A549 (cell line): ENCODE measurements at regions not wholly inside any gene's neighbourhood (a gene's known extent, or its start where the extent isn't known, plus 50 kb on each side); places are given as distances from the start of the nearest gene placed in this dataset.

Source experiments
- ATAC-seq, 2 experiments: fragments of 200-7000 bp in 1 of 2; fragments of >200 bp in 1 of 2; cut with Nextera tagmentation in 1 of 2; cut with Tn5 transposase in 1 of 2; 3 replicates each; pipeline versions ENCODE4 v1.8.0 to v1.9.1; 2018 to 2020; ENCODE audit warnings: mild to moderate bottlenecking in 1 of 2, moderate library complexity in 1 of 2
- CTCF ChIA-PET: fragments of 300-600 bp; sonication (Branson Sonifier 250); formaldehyde crosslinking; extraction: SDS; loops from one replicate; lab custom pipeline; 2021; ENCODE audit warnings: antibody characterized with exemption, inconsistent platforms; lab: Yijun Ruan, JAX
- POLR2A ChIA-PET: fragments of 350-600 bp; formaldehyde crosslinking; extraction: SDS; loops from one replicate; lab custom pipeline; 2021; ENCODE audit warnings: antibody characterized with exemption, inconsistent platforms; lab: Yijun Ruan, JAX
- DNase-seq, 2 experiments: peaks; one replicate each; pipeline versions ENCODE4 v3.0.0 to v3.0.0-alpha.2; 2011 to 2016; ENCODE audit warnings: low read depth in 1 of 2, low spot score in 1 of 2
- FAIRE-seq: peaks from 2 replicates; lab custom pipeline; 2011; peaks lifted over from hg19 to GRCh38; lab: Jason Lieb, UNC
- H3K27ac ChIP-seq, 2 experiments: fragments of >200 bp; sonication (Bioruptor Twin); formaldehyde crosslinking; 3 replicates each; pipeline ENCODE4 v1.5.1; 2016 to 2017
- H3K4me1 ChIP-seq: fragments of >200 bp; sonication (Bioruptor Twin); formaldehyde crosslinking; 3 replicates; pipeline ENCODE4 v1.6.1; 2016
- H3K4me2 ChIP-seq: fragments of >200 bp; sonication (Bioruptor Twin); formaldehyde crosslinking; 3 replicates; pipeline ENCODE4 v1.6.1; 2016
- H3K4me3 ChIP-seq: fragments of >200 bp; sonication (Bioruptor Twin); formaldehyde crosslinking; 3 replicates; pipeline ENCODE4 v1.5.1; 2016
- H3K9me3 ChIP-seq: fragments of >200 bp; sonication (Bioruptor Twin); formaldehyde crosslinking; 3 replicates; pipeline ENCODE4 v1.6.1; 2016
- BHLHE40 ChIP-seq: IDR thresholded peaks from 2 replicates; pipeline ENCODE4 v1.6.1; 2012; ENCODE audit warnings: low read depth, low read length, inconsistent platforms
- CBX8 ChIP-seq: fragments of 200-600 bp; sonication (generic); IDR thresholded peaks from 2 replicates; pipeline ENCODE4 v1.6.1; 2016
- CHD4 ChIP-seq: fragments of 200-600 bp; sonication (generic); IDR thresholded peaks from 2 replicates; pipeline ENCODE4 v1.6.1; 2016; ENCODE audit warnings: antibody characterized with exemption, mild to moderate bottlenecking, borderline replicate concordance
- E2F6 ChIP-seq: IDR thresholded peaks from 2 replicates; pipeline ENCODE4 v1.6.1; 2012; ENCODE audit warnings: low read depth, borderline replicate concordance
- EHF ChIP-seq: fragments of 250-450 bp; sonication (Bioruptor Pico); IDR thresholded peaks from 2 replicates; pipeline ENCODE4 v1.5.0; 2020; ENCODE audit warnings: mild to moderate bottlenecking
- EP300 ChIP-seq, 2 experiments: fragments of >200 bp; sonication (Bioruptor Twin); formaldehyde crosslinking; IDR thresholded peaks; 2 replicates in 1 of 2; 3 replicates in 1 of 2; pipeline ENCODE4 v1.6.1; 2016 to 2017
- ESRRA ChIP-seq: fragments of 150-350 bp; IDR thresholded peaks from 2 replicates; pipeline ENCODE4 v1.6.1; 2014; ENCODE audit warnings: mild to moderate bottlenecking, low read length, borderline replicate concordance
- GATA3 ChIP-seq: IDR thresholded peaks from 2 replicates; pipeline ENCODE4 v1.6.1; 2012; ENCODE audit warnings: borderline replicate concordance
- HDAC2 ChIP-seq: fragments of 200-600 bp; sonication (generic); IDR thresholded peaks from 2 replicates; pipeline ENCODE4 v1.6.1; 2016
- HES2 ChIP-seq: fragments of >200 bp; sonication (Bioruptor Twin); formaldehyde crosslinking; IDR thresholded peaks from 2 replicates; pipeline ENCODE4 v1.6.1; 2016
- HMGXB4 ChIP-seq: fragments of 250-450 bp; sonication (Bioruptor Pico); IDR thresholded peaks from 2 replicates; pipeline ENCODE4 v1.5.0; 2021; ENCODE audit warnings: mild to moderate bottlenecking, moderate library complexity, borderline replicate concordance
- HOXB13 ChIP-seq: fragments of 250-450 bp; sonication (Bioruptor Pico); IDR thresholded peaks from 2 replicates; pipeline ENCODE4 v1.5.0; 2020; ENCODE audit warnings: low read depth, mild to moderate bottlenecking, moderate library complexity
- JUNB ChIP-seq: fragments of >200 bp; sonication (Bioruptor Twin); formaldehyde crosslinking; IDR thresholded peaks from 2 replicates; pipeline ENCODE4 v1.6.1; 2016
- MAFK ChIP-seq: fragments of 450-650 bp; IDR thresholded peaks from 2 replicates; pipeline ENCODE4 v1.6.1; 2014; ENCODE audit not compliant: partially characterized antibody
- MYC ChIP-seq: IDR thresholded peaks from 2 replicates; pipeline ENCODE4 v1.6.1; 2012; ENCODE audit warnings: mild to moderate bottlenecking, inconsistent platforms, low read length, improper control_type of control experiment, borderline replicate concordance
- NR3C1 ChIP-seq: fragments of >200 bp; sonication (Bioruptor Twin); formaldehyde crosslinking; IDR thresholded peaks from 3 replicates; pipeline ENCODE4 v1.6.1; 2017
- PBX3 ChIP-seq: IDR thresholded peaks from 2 replicates; pipeline ENCODE4 v1.6.1; 2012
- PHF8 ChIP-seq: fragments of 200-600 bp; sonication (generic); IDR thresholded peaks from 2 replicates; pipeline ENCODE4 v1.6.1; 2016; ENCODE audit warnings: low read depth, mild to moderate bottlenecking, antibody characterized with exemption, moderate library complexity, borderline replicate concordance
- POLR2A ChIP-seq: IDR thresholded peaks from 2 replicates; pipeline ENCODE4 v1.6.1; 2012; ENCODE audit warnings: mild to moderate bottlenecking, low read length
- RAD21 ChIP-seq, 2 experiments: fragments of >200 bp in 1 of 2; sonication (Bioruptor Twin) in 1 of 2; formaldehyde crosslinking in 1 of 2; IDR thresholded peaks in 1 of 2; conservative IDR thresholded peaks in 1 of 2; 2 replicates in 1 of 2; 3 replicates in 1 of 2; pipeline ENCODE4 v1.6.1; 2012 to 2018; ENCODE audit warnings: inconsistent platforms in 1 of 2
- RARB ChIP-seq: fragments of 250-450 bp; sonication (Bioruptor Pico); IDR thresholded peaks from 2 replicates; pipeline ENCODE4 v1.8.0; 2021; ENCODE audit warnings: mild to moderate bottlenecking, moderate library complexity
- RNF2 ChIP-seq: fragments of 200-600 bp; sonication (generic); IDR thresholded peaks from 2 replicates; pipeline ENCODE4 v1.6.1; 2016; ENCODE audit warnings: low read depth, mild to moderate bottlenecking, antibody characterized with exemption, moderate library complexity, borderline replicate concordance
- SMC3 ChIP-seq: fragments of >200 bp; sonication (Bioruptor Twin); formaldehyde crosslinking; IDR thresholded peaks from 3 replicates; pipeline ENCODE4 v1.6.1; 2018; ENCODE audit warnings: inconsistent platforms
- SREBF2 ChIP-seq: fragments of 450-650 bp; IDR thresholded peaks from 2 replicates; pipeline ENCODE4 v1.6.1; 2014; ENCODE audit warnings: mild to moderate bottlenecking, moderate library complexity
- TFCP2L1 ChIP-seq: fragments of 250-450 bp; sonication (Bioruptor Pico); IDR thresholded peaks from 2 replicates; pipeline ENCODE4 v1.5.0; 2021; ENCODE audit warnings: mild to moderate bottlenecking
- USF2 ChIP-seq: fragments of 450-650 bp; IDR thresholded peaks from 2 replicates; pipeline ENCODE4 v1.6.1; 2014; ENCODE audit warnings: antibody characterized with exemption
- ZSCAN20 ChIP-seq: fragments of 250-450 bp; sonication (Bioruptor Pico); IDR thresholded peaks from 2 replicates; pipeline ENCODE4 v1.8.0; 2022; ENCODE audit warnings: mild to moderate bottlenecking, moderate library complexity
- WGBS: methylation state at CpG from one replicate; pipeline ENCODE4 v1.1.6; 2017; ENCODE audit errors: missing lambda C conversion rate; 5-methylcytosine and 5-hydroxymethylcytosine counted together

GRCh38 chr13:38180126-38180525 is 169.5 kb upstream of the UFM1 start:
- H3K4me3 ChIP-seq: no peak overlapping the region
- POLR2A ChIA-PET: no interaction called here
- TF ChIP-seq HES2: no peak
- TF ChIP-seq HMGXB4: no peak
- TF ChIP-seq PBX3: no peak
- no peak for TF ChIP-seq ESRRA
- TF ChIP-seq SREBF2: no peak
- no peak for TF ChIP-seq ZSCAN20 (CRISPR knock-in tag)
- TF ChIP-seq USF2: no peak
- no peak for TF ChIP-seq JUNB
- no peak for TF ChIP-seq CHD4
- no peak for TF ChIP-seq SMC3
- no peak for TF ChIP-seq HOXB13
- no peak for TF ChIP-seq RNF2
- TF ChIP-seq, all 56 proteins: peak for 0
- no peak for DNase-seq
- CTCF ChIA-PET: no interaction called here
- Histone ChIP-seq H3K4me2 (no peak overlapping the region), H3K4me1 (no peaks in the 10 kb centered on the region), H3K27ac (no peak overlapping the region), H3K9me3 (no peaks in the 10 kb centered on the region)
- ATAC-seq: no peak
- FAIRE-seq: no peak
- 4% methylated on average over 1 of the region's 1 CpG for WGBS

- POLR2A ChIA-PET: no interaction called here
- DNase-seq (no peak), ATAC-seq (no peak), FAIRE-seq (no peak)
- Histone ChIP-seq H3K4me3 (no peak overlapping the region), H3K4me2 (no peak overlapping the region), H3K9me3 (no peaks in the 10 kb centered on the region), H3K4me1 (no peaks in the 10 kb centered on the region), H3K27ac (no peak overlapping the region)
- CTCF ChIA-PET: no interaction called here
- TF ChIP-seq MAFK (no peak), PBX3 (no peak), TFCP2L1 (CRISPR knock-in tag) (no peak), PHF8 (no peak), E2F6 (no peak), POLR2A (no peak), HDAC2 (no peak), GATA3 (no peak), RARB (no peak), EHF (CRISPR knock-in tag) (no peak)
These were observed 173.0 kb upstream of the UFM1 start for GRCh38 chr13:38176664-38177063.

- ChIA-PET POLR2A (no interaction called here), CTCF (no interaction called here)
- ATAC-seq (no peak), DNase-seq (no peak), FAIRE-seq (no peak)
- no peak overlapping the region for H3K4me2 ChIP-seq
- no peak overlapping the region for H3K4me3 ChIP-seq
- no peak overlapping the region for H3K27ac ChIP-seq
- H3K9me3 ChIP-seq: no peaks in the 10 kb centered on the region
- WGBS: 7% methylated on average over 1 of the region's 1 CpG
- TF ChIP-seq ESRRA: no peak
- no peak for TF ChIP-seq EP300 (IDR thresholded peaks at IDR 0.05)
- no peak for TF ChIP-seq MYC
- TF ChIP-seq CBX8: no peak
- no peak for TF ChIP-seq NR3C1
- TF ChIP-seq SMC3: no peak
- TF ChIP-seq RAD21 (conservative IDR thresholded peaks at IDR 0.05 in 1 of 2, IDR thresholded peaks at IDR 0.05 in 1 of 2): no peak
- no peak for TF ChIP-seq BHLHE40
- H3K4me1 ChIP-seq: no peaks in the 10 kb centered on the region
These were observed 176.2 kb upstream of the UFM1 start for GRCh38 chr13:38173403-38173802.
